HG02623 (cell line): ENCODE measurements at regions not wholly inside any gene's neighbourhood (a gene's known extent, or its start where the extent isn't known, plus 50 kb on each side); places are given as distances from the start of the nearest gene placed in this dataset.

Experiments used
- ATAC-seq: cut with Tn5 transposase; IDR thresholded peaks from one replicate; pipeline ENCODE4 v1.9.1; 2021; ENCODE audit warnings: moderate library complexity; ENCODE audit not compliant: unreplicated experiment

DNA sequence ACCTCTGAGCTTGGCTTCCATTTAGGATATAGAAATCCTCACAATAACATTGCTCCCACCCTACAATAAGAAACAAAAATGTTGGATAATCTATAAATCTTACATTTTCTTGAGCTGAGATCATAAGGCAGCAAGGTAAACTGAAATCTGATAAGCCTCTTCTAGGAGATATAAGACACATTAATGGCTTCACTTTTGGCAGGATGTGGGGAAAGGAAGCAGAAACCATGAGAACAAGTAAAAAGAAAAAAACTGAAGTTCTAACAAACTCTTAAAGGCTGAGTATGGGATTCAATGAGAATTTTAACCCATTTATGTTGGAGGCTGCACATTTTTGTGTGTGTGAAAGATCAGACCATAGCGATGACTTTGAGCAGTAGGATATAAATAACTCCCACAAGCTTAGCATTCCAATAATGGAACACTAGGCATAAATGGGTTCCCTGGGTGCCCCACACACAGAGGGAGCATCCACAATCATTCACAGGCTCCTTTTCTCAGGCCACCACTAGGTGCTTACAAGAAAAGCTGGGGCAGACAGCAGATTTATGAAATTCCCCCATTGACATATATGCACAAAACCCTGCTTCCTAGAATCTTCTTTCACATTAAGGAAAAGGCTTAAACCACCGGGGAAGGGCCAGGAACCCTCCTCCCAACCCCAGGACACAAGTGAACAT is 564.9 kb upstream of the MGMT start:
- ATAC-seq = no peak

DNA sequence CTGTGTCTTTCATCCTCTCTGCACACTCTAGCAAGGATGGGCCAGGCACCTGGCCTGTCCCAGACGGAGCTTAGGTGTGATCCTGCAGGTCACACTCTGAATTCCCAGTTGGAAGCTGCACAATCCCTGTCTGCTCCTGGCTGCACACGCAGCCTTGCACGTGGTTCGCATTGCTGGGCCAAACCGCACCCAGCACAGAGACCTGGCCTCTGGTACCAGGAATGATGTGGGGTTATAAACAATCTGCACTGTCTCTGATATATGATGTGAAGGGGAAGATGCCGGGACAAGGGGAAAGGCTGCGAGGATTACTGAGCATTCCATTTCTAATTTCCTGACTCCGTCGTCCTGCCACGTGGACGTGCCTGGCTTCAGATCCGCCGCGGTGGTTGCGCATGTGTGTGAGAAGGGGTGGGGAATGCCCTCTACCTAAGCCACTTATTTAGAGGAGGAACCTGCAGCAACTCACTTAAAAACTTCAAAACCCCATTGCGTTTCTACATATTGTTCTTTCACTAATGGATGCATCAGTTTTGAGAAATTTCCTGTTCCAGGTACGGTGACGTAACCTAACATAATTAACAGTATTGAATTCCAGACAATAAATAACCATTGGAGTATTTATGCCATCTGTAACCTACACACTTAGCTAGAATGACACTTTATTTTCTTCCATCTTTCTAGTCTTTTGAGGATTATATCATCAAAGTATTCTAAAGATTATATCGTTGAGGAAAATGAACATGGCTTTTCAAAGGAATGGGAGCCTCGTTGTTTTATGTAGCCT is 559.7 kb upstream of the MGMT start:
- no peak for ATAC-seq

DNA sequence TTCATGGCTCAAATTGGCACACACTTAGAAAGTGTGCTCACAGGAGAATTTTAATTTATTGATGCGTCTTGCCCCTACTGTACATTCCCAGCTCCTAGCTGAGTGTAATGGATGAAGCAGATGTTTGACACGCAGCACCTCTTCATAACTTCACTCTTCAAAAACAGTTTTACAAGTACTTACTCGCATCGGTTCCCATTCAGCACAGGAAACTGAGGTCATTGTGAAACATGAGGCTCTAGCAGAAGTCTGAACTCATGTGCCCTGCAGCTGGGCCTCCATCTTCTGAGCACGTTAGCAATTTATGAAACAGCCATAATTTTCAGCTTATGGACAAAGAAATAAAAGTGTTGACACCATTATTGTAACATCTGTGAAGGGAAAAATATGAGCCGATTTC is 558.9 kb upstream of the MGMT start:
- no peak for ATAC-seq

DNA sequence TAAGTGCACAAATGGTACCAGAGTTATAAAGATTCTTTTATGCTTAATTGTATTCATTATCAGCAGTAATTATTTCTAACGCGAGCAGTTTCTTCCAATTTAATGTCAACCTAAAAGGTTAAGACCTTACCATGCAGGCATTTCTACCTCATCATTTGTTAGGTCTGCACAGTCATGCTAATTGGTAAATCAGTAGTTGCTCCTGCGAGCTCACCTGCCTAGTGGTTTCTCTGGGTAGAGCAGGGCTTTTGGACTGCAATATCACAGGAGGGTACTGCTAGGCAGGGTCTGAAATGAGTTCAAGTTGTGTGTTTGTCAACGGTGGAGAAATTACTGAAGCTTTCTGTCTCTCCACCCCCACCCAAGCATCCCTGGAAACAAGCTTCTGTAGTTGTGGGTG is 558.5 kb upstream of the MGMT start:
- no peak for ATAC-seq

DNA sequence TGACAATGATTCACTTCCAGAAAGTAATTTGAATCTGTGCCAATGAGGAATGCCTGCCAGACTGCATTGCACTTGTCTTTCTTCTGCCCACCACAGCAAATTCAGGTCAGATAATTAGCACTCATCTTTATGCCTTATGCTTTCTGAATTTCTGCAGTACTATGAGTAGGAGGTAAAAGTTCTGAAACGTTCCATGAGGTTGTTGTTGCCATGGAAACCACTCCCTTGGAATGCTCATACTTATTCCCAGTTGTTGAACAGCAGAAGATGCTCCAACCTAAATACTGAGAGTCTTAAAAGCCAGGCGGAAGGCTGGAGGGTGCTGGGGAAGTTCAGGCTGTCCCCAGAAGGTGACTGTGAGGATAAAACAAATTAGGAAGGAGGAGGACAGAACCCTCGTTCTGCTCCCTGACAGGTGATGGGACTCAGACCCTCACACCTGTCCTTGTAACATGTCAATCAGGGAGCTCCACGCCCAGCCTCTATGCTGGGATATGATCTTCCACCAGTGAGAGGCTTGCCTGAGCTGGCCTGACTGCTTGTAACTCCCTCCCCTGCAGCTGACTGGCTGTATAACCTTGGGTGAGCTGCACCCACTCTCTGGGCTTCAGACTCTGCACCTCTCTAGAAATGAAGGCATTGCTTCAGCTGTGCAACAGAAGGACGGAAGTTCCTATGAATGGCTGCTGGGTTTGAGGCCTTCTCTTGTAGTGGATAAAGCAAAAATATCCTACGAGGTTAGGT is 554.3 kb upstream of the MGMT start:
- ATAC-seq = no peak

DNA sequence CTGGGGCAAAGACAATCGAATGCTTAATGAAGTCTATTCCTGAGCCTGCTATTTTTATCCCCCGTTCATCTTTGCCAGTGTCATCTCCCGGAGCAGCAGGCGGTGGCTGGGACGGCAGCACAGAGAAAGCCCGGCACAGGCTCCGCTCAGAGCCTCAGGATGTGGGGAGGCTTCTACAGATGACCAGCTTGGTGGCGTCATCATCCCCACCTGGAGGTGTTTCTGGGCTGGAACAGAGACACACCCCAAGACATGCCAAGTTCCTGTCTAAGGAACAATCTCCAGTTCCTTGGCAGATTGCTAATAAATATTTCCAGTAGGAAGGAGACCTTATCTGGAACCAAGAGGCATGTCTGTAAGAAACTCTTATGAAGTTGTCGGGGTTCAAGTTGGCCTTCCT is 552.4 kb upstream of the MGMT start:
- no peak for ATAC-seq

DNA sequence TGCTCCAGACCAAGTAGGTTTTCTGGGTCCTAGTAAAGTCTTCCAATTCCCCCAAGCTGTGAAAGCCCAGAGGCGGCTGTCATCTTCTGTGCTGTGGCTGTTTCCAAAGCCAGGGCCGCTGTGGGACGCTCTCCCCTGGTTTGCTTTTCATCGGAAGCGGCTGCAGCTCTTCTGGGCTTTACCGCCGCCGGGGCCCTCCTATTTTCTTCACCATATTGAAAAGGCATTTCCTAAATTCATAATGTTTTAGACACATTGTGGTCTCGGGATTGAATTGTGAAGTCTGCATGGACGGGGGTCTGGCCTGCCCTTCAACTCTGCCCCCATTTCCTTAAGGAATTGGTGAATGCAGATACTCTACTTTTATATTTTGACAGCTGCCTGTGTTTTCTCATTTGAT is 551.4 kb upstream of the MGMT start:
- no peak for ATAC-seq

DNA sequence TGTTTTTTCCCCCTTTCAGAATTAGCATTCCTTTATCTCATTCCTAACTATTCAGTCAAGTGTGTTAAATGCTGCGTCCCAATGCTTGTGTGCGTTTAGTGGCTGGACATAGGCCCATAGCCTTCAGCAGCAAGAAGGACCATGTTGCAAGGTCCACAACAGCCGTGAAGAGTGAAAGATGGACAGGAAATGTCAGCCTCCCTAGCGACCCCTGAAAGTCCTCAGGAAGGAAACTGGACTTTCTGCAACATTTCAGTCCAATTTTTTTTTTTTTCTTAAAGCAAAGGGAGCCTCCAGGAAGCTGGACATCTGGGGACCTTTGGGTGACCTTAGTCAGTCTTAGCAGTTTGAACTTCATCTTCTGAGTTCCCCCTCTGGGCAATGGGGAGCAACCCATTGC is 550.7 kb upstream of the MGMT start:
- ATAC-seq = no peak

DNA sequence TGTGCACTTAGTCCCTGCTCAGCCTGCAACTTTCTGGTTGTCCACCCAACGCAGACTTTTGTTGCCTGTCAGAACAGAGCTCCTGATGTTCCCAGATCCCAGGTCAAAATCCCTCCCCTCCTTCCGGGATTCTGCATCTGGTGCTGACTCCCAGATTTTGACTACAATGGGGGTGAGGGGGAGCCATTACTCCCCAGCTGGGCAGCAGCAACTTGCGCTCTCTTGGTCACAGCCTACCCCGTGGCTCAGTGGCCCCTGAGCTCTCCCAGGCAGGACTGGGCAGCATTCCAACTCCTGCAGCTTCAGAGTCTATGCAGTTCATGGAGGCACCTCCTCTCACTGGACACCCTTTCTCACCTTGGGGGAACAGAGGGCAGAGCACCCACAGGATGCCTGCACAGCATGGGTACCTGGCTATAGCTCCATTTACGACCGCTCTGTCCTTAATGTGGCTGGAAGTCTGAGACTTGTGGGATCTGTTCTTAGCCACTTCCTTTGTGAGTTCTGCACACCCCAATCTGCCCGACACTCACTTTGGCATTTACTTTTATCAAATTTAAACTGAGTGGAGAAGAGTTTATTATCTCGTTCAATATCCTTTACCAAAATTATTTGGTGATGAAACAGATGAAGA is 545.5 kb upstream of the MGMT start:
- no peak for ATAC-seq

DNA sequence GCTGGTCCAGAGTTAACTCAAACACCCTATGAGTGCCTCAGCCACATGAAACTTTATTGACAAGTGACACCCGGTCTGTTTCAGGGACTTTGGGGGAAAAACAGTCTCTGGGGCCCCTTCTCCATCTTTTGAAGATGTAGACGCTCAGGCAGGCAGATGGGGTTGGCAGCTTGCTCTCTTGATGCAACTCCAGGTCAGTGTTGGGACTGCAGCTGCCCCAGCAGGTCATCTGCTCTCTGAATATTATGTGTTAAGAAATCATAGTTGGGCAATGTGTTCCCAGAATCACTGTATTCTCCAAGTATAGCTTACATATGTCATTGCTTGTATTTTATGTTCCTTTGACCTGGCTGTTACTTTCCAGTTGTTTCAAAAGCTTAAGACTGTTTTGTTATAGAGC is 544.9 kb upstream of the MGMT start:
- ATAC-seq = no peak

DNA sequence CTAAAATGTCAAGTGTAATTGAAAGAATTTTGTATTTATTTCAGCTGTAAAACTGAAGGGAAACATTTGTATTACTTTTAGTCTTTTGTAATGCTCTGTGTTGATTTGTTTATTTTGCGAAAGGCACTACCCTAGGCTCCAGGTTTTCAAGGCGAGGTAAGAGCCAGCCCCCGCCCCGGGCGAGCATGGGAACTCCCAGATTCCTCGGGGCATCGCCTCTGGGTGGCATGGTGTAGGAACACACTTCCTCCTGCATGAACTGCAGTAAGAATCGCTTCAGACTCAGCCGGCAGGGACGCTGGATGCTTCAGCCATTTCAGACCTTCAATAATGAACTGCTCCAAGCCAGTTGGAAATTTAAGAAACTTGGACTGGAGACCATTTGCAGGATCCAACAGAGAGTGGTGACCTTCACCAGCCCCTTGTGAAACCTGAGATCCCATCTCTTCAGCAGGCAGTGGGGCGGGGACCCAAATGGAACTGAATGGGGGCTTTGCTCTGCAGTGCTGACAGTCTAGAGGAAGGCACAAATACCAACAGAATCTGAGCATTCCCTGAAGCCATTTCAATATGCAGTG is 544.3 kb upstream of the MGMT start:
- no peak for ATAC-seq

DNA sequence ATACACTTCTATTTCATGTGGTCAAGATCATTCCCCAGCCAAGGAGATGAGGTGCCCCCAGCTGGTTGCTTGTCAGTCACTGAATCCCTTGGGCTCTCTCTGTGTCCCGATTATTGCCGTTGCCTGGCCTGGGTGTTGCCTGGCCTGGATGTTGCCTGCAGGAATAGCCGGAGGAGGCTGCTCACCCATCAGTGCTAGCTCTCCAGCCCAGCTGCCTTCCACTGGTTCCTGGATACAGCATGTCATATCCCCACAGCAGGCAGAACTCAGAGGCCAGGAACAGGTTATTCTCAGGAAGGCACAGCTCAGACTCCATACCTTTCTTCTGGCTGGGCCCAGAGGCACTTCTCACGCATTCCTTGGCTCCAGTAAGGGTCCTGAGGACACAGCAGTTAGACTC is 542.1 kb upstream of the MGMT start:
- ATAC-seq = no peak

DNA sequence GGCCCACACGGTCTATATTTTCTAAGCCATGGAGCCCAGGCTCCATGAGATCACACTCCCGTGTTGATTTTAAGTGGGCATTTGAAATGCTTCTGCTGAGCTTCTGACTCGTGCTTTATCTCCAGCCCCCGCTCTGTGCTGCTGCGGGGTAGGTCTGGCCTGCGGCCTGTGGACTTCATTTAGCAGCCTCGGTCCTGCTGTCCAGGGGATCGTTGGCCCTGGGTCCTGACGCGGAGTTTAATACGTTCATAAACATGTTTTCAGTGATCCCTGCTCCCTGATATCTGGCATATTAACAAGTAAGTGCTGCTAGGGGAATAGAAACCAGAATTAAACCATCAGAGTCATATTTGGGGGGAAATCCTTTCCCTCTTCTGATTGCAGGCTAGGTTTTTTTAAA is 540.3 kb upstream of the MGMT start:
- no peak for ATAC-seq

DNA sequence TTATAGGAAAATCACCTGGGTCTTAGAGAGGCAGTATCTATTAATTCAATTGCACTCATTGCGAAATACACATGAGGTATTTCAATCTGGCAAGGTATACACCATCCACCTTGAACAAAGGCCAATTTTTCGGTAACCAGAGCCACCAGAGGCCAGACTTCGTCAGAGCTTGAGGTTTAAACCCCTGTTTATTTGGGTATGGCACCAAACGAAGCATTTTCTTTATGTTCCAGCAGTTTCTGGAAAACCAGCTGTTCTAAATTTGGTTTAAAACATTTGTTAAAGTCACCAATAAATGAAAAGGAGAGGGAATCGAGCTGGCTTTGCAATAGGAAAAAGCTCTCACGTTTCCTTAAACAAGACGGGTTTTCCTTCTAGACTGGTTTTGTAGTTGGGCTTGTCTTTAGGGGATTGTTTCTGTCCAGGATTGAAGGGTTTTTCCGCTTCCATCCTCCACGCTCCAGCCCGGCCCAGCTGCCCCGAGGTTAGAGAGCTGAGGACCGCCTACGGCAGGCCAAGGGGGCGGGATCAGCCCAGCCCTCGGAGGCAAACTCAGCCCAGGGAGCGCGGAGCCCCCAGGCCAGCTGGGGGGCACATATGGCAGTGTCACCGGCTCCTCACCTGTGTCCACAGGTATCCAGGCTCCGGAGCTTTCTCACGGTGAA is 539.4 kb upstream of the MGMT start:
- ATAC-seq = no peak

DNA sequence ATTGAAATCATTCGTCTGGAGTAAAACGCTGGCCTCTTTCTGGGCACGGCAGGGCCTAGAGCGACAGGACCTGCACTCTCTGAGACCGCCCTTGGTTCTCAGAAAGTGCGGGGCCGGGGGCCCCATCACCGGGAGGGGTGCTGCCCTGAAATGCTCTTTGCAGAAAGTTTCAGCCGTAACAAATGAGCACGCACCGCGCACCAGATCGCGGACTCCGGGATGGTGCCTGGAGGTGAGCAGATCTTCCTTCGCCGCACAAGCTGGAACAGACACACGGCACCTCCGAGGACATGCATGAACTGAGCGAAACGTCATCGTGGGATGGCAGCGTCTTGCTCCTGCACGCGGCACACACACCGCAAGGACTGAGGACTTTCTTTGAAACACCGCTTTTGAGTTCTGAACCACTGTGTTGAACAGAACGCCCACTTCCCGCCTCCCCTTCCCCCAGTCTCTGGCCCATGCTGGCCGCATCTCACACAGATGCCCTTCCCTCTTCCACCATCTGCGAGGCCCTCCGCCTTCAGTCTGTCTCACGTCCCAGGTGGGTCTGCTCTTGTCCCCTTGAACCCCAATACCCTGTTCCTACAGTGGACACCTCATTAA is 538.7 kb upstream of the MGMT start:
- ATAC-seq = no peak

DNA sequence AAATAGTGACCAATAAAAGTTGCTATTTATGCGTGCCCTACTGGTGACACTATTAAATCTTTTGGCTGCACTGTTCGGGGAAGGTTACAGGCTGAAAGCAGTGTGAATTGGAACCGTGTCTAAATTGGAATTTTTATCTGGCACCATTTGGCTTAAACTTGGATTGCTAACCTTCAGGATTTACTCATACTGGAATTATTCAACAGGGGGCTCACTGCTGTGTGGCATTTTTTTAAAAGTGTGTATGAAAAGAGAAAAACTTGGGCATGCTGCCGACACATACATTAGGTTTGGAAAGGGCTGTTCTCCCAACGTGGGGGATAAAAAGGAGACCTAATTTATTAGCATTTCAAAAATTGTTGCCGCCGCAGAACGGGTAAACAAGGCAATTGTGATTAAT is 537.9 kb upstream of the MGMT start:
- no peak for ATAC-seq

DNA sequence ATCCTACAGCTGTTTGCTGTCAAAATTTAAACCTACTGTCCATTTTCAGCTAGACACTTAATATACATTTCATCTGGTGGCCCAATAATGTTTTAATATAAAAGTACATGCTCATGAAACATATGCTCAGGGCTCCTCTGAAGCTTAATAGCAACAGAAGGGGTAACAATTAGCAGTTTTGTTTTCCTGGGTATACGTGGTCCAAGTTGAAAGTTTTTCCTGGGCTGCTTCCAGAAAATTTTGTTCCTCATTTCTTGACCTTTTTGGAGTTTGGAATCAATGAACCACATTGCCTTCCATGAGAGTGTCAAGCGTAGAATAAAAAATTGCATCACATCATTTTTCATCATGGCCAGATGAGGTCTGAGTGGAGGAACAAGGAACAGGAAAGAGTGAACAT is 537.3 kb upstream of the MGMT start:
- no peak for ATAC-seq

DNA sequence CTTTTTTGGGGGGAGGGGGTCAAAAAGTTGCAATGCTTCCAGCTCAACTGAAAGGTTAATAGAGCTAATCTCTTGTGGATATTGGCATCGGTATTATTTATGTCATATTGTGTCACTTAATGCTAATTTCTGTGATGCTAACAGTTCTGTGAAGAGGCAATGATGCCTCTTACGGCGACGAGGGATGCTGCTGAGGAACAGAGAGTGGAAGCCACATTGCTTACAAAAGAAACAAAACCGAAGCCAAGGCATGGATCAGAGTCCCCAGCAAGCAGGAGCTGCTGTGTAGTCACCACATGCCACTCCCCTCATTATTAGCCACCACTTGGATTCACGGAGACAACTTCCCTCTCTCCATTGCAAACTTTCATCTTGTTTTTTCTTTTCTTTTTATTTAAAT is 536.5 kb upstream of the MGMT start:
- no peak for ATAC-seq

DNA sequence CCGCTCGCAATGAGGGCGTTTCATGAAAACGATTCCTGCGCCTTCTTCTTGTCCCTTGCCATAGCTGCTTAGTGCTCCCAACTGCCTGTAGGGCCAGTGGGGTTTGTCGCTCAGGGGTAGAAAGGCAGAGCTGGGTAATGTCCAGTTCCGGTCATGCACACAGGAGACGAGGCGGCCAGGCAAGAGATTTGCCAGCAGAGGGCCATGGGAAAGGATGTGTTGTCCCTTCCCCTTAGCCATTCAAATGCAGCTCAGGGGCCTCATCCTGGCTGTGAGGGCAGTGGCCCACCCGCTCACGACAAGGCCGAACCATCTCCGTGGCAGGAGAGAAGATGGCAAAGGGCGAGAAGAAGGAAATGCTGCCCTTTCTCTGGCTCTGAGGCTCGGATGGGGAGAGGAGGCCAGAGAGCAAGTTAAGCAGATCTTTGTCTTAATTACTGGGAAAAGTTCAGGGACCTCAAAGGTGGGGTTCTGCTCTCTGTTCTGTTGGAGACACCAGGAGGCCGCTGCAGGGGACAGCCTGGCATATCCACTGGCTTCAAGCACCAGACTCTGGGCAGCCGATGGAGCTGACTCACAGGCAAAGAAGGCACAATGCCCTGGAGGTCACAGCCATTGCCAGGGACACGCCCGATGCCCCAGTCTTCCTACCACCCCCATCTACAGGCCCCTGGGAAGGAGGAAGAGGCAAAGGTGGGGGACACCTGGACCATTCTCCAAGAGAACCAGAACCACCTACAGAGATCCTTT is 534.8 kb upstream of the MGMT start:
- ATAC-seq = no peak

DNA sequence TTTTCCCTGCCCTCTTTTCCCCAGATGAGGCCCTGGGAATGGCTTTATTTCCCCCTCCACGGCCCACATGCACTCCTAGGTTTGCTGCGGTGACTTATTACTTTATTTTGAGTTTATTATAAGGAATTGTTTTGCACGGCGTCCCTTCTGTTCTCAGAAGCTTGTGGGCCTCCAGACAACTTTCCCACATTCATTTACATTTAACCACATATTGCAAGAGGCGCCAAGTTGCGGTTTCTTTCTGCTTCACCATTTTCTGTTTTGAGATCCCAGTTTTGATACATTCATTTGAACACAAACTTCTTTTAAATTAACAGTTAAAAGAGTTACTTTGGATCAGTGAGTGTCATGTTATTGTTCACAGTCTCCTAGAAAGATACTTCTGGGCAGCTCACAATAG is 532.5 kb upstream of the MGMT start:
- no peak for ATAC-seq
